DOHH2 (cell line): ENCODE measurements at regions not wholly inside any gene's neighbourhood (a gene's known extent, or its start where the extent isn't known, plus 50 kb on each side); places are given as distances from the start of the nearest gene placed in this dataset.

Source experiments
- CTCF ChIP-seq: fragments of 200-600 bp; sonication (generic); IDR thresholded peaks from one replicate; pipeline ENCODE4 v1.5.1; 2014; ENCODE audit warnings: antibody characterized with exemption, mild to moderate bottlenecking, low read depth, low read length; ENCODE audit not compliant: poor library complexity, severe bottlenecking
- EZH2phosphoT487 ChIP-seq: fragments of 200-600 bp; sonication (generic); IDR thresholded peaks from 2 replicates; pipeline ENCODE4 v1.6.1; 2017; ENCODE audit warnings: borderline replicate concordance, mild to moderate bottlenecking, antibody characterized with exemption, low read length, moderate library complexity, mixed read lengths

GRCh38 chr1:239763850-239764249 lies 327.8 kb upstream of the FMN2 start:
- TF ChIP-seq EZH2phosphoT487, result no peak
- TF ChIP-seq CTCF, result no peak
